ENCODE measurements at regions not wholly inside any gene's neighbourhood (a gene's known extent, or its start where the extent isn't known, plus 50 kb on each side); places are given as distances from the start of the nearest gene placed in this dataset.

DNA sequence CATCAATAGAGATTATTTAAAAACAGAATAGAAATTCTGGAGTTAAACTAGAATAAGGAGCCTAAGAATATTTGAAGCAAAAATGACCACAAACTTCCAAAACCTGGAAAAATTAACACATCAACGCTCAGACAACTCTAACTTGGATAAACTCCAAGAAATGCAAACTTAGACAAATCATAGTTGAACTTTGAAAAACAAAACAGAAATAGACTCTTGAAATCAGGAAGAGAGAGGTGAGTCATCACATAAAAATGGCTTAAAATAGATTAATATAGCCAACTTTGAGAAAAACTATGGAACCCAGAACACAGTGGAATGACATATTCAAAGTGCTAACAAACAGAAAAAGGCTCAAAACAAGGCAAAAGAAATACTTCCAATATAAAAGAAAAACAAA lies 974.2 kb downstream of the JRKL start:
- no TSS peak for BruUV-seq (replicated peaks)
- POLR2A ChIA-PET, result no interaction called here
- DNase-seq (ENCODE audit: low read depth, low spot score), result peak; percentile 26
- Histone ChIP-seq H3K9ac (replicated peaks; ENCODE audit: extremely low read depth, insufficient read depth, low read length) (no peak overlapping the region), H3K79me2 (ENCODE audit: control insufficient read depth, insufficient read depth, low read length) (no peaks in the 10 kb centered on the region), H3K4me3 (replicated peaks in 1 of 3; ENCODE audit: insufficient read depth in 1 of 3, low read depth in 1 of 3, low read length in 3 of 3) (no peak overlapping the region), H4K20me1 (replicated peaks; ENCODE audit: control insufficient read depth, extremely low read depth, insufficient read depth, low read length) (no peaks in the 10 kb centered on the region), H3K4me2 (ENCODE audit: insufficient read depth, low read length) (no peak overlapping the region), H2AFZ (ENCODE audit: low read depth, low read length) (no peak overlapping the region), H3K9me1 (replicated peaks; ENCODE audit: control insufficient read depth, extremely low read depth, insufficient read depth, low read length) (no peaks in the 10 kb centered on the region), H3K9me3 (replicated peaks; ENCODE audit: control insufficient read depth, insufficient read depth, low read length) (peaks cover 2% of the 10 kb centered on the region), H3K27ac (ENCODE audit: insufficient read depth, low read depth, low read length) (no peak overlapping the region), H3K27me3 (ENCODE audit: control insufficient read depth in 2 of 2, insufficient read depth in 2 of 2, low read length in 2 of 2) (no peaks in the 10 kb centered on the region), H3K4me1 (ENCODE audit: control insufficient read depth, extremely low read depth, insufficient read depth, low read length) (peaks cover 2% of the 10 kb centered on the region), H3K36me3 (ENCODE audit: control insufficient read depth in 2 of 2, extremely low read depth in 1 of 2, insufficient read depth in 2 of 2, low read length in 2 of 2) (no peaks in the 10 kb centered on the region)
- dilution Hi-C loops (cut with MboI; ENCODE audit: extremely low pct_ligation_motif_present, low sequenced_read_pairs), result no loop called here
- intact Hi-C loops (cut with micrococcal nuclease), result no loop called here
- FAIRE-seq, result no peak
- CTCF ChIA-PET, result no interaction called here
- TF ChIP-seq, protein P1, sequence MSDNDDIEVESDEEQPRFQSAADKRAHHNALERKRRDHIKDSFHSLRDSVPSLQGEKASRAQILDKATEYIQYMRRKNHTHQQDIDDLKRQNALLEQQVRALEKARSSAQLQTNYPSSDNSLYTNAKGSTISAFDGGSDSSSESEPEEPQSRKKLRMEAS (IDR thresholded peaks at IDR 0.05; ENCODE audit: insufficient read depth, insufficient read length), result no peak
- TF ChIP-seq GATA2 (IDR thresholded peaks at IDR 0.05; ENCODE audit: insufficient read depth, insufficient read length, low read depth, low read length) (no peak), MYC (IDR thresholded peaks at IDR 0.05; ENCODE audit: low read depth, low read length) (no peak), JUN (IDR thresholded peaks at IDR 0.05; ENCODE audit: borderline replicate concordance, insufficient read depth, insufficient read length, low read depth) (peak; percentile 63), POLR2AphosphoS5 (IDR thresholded peaks at IDR 0.05; ENCODE audit: insufficient read depth, low read depth, low read length) (no peak), FOS (IDR thresholded peaks at IDR 0.05; ENCODE audit: borderline replicate concordance, insufficient read depth, low read length) (peak; percentile 29), EZH2 (IDR thresholded peaks at IDR 0.05; ENCODE audit: borderline replicate concordance, low read depth, low read length, severe bottlenecking) (no peak), POLR2A (IDR thresholded peaks at IDR 0.05; ENCODE audit: low read depth, low read length) (no peak)
- TF ChIP-seq, protein P2, sequence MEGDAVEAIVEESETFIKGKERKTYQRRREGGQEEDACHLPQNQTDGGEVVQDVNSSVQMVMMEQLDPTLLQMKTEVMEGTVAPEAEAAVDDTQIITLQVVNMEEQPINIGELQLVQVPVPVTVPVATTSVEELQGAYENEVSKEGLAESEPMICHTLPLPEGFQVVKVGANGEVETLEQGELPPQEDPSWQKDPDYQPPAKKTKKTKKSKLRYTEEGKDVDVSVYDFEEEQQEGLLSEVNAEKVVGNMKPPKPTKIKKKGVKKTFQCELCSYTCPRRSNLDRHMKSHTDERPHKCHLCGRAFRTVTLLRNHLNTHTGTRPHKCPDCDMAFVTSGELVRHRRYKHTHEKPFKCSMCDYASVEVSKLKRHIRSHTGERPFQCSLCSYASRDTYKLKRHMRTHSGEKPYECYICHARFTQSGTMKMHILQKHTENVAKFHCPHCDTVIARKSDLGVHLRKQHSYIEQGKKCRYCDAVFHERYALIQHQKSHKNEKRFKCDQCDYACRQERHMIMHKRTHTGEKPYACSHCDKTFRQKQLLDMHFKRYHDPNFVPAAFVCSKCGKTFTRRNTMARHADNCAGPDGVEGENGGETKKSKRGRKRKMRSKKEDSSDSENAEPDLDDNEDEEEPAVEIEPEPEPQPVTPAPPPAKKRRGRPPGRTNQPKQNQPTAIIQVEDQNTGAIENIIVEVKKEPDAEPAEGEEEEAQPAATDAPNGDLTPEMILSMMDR (IDR thresholded peaks at IDR 0.05; ENCODE audit: extremely low read depth in 1 of 2, insufficient read depth in 1 of 2, low read depth in 1 of 2, low read length in 2 of 2), result no peak

All from endothelial cell of umbilical vein (primary cell).